ENCODE measurements at regions not wholly inside any gene's neighbourhood (a gene's known extent, or its start where the extent isn't known, plus 50 kb on each side); places are given as distances from the start of the nearest gene placed in this dataset.

DNA sequence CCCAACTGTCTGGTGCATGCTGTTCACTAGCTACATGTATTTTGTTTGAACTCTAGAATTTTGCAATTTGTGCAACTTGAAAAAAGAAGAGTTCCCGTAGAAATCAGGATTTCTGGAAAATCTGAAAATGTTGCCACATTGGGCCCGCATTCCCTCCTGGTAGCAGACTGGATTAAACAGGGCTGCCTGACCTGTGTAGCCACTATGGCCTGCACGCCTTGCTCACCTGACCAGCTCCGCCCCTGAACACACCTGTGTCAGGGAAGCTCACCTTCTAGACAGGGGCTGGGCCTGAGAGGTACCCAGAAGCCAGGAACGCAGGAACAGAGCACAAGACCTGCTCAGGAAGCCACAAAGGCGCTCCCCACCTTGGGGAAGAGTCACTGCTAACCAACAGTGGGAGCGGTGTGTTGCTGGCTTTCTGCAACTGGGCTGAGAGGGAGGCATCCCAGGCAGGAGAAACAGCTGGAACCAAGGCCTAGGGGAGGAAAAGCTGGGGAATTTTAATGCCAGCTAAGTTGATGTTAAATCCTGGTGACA lies 106.5 kb downstream of the UQCRFS1 start:
- Histone ChIP-seq H3K4me3 (ENCODE audit: low read depth, low read length) (no peak overlapping the region), H3K27me3 (ENCODE audit: control insufficient read depth, insufficient read depth, low read length) (no peaks in the 10 kb centered on the region), H3K36me3 (ENCODE audit: control insufficient read depth, insufficient read depth, low read length) (no peaks in the 10 kb centered on the region)
- TF ChIP-seq, protein P1, sequence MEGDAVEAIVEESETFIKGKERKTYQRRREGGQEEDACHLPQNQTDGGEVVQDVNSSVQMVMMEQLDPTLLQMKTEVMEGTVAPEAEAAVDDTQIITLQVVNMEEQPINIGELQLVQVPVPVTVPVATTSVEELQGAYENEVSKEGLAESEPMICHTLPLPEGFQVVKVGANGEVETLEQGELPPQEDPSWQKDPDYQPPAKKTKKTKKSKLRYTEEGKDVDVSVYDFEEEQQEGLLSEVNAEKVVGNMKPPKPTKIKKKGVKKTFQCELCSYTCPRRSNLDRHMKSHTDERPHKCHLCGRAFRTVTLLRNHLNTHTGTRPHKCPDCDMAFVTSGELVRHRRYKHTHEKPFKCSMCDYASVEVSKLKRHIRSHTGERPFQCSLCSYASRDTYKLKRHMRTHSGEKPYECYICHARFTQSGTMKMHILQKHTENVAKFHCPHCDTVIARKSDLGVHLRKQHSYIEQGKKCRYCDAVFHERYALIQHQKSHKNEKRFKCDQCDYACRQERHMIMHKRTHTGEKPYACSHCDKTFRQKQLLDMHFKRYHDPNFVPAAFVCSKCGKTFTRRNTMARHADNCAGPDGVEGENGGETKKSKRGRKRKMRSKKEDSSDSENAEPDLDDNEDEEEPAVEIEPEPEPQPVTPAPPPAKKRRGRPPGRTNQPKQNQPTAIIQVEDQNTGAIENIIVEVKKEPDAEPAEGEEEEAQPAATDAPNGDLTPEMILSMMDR (IDR thresholded peaks at IDR 0.05; ENCODE audit: insufficient read depth, low read length, severe bottlenecking), result no peak
- DNase-seq (ENCODE audit: low read depth) (no peak), FAIRE-seq (no peak)

DNA sequence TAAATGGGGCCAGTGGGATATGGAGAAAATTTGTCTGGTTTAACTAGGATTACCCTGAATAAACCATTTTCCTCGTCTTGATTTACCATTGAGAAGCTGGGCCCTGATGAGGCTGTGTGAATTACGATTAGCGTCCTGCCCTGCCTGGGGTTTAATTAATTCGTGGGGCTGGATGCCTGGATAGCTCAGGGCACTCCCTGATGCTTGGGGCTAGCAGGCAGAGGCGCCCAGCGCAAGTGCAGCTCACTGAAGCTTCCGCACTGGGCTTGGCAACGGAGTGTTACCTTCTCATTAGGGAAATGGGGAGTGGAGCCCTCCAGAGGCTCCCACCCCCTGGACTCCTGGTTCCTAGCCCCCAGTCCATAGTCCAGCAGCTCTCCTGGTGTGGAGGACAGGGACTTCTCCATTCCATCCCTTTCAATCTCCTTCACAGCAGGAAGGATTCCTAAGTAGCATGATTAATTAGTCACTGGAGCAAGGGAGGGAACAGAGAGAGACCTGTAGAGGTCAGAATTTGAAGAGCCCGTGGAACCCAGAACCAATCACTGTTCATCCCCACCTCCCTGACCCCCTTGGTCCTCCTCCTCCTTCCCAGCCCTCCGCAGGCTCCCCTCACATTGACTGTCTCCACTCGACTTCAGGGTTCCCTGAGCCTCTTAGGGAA lies 107.2 kb downstream of the UQCRFS1 start:
- no peak for FAIRE-seq

DNA sequence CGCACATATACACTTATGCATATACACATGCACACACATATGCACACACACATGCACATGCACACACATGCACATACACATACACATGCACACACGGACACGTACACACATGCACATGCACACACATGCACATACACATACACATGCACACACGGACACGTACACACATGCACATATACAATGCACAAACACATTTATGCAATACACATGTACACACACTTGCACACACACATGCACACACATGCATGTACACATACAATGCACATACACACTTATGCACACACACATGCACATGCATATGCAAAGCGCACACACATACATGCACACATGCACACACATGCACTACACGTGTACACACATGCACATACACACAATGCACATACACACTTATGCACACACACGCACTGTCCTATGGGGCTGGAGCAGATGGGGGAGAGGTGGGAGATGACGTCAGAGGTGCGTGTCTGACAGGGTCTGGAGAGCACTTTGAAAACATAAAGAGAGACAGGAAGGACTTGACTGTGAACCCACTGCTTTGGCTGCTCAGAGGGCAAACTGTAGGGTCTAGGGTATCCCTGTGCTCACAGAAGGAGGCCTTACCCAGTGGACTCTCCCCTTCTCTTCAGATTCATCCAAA lies 108.2 kb downstream of the UQCRFS1 start:
- FAIRE-seq (peak; percentile 99), DNase-seq (ENCODE audit: low read depth) (no peak)
- Histone ChIP-seq H3K36me3 (ENCODE audit: control insufficient read depth, insufficient read depth, low read length) (no peaks in the 10 kb centered on the region), H3K4me3 (ENCODE audit: low read depth, low read length) (no peak overlapping the region), H3K27me3 (ENCODE audit: control insufficient read depth, insufficient read depth, low read length) (no peaks in the 10 kb centered on the region)
- TF ChIP-seq, protein P1 (IDR thresholded peaks at IDR 0.05; ENCODE audit: insufficient read depth, low read length, severe bottlenecking), result no peak

More for the DNA sequence above, 107.2 kb downstream of the UQCRFS1 start:
- H3K4me3 ChIP-seq (ENCODE audit: low read depth, low read length), result no peak overlapping the region
- H3K27me3 ChIP-seq (ENCODE audit: control insufficient read depth, insufficient read depth, low read length), result no peaks in the 10 kb centered on the region
- no peak for DNase-seq (ENCODE audit: low read depth)
- H3K36me3 ChIP-seq (ENCODE audit: control insufficient read depth, insufficient read depth, low read length), result no peaks in the 10 kb centered on the region
- TF ChIP-seq, protein P1 (IDR thresholded peaks at IDR 0.05; ENCODE audit: insufficient read depth, low read length, severe bottlenecking), result no peak

DNA sequence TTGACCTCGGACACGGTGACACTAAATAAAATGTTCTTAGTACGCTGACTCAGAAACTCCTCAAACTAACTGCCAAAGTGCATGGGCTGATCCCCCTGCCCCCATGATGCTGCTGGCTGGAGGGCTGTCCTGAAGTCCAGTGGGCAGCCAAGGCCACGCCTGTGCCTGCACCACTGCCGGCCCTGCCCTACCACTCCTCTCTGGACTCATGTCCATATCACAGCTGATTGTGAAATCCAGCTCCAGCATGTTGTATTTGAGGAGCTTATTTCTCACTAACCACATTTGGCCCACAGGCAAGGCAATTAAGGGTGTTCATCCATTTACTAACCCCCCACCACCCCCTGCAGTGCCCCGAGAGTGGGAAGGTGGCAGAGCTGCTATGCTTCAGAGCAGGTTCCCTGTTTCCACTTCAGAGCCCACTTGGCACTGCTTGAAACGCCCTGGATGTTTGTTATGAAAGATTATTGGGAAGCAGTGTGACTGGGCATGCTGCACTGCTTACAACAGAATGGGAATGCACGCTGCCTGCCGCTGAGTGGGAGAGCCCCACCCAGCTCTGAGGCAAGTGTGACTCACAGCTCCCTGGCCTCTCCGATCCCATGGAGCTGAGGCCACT lies 114.0 kb downstream of the UQCRFS1 start:
- H3K4me3 ChIP-seq (ENCODE audit: low read depth, low read length), result no peak overlapping the region
- no peaks in the 10 kb centered on the region for H3K27me3 ChIP-seq (ENCODE audit: control insufficient read depth, insufficient read depth, low read length)
- TF ChIP-seq, protein P1 (IDR thresholded peaks at IDR 0.05; ENCODE audit: insufficient read depth, low read length, severe bottlenecking), result no peak
- H3K36me3 ChIP-seq (ENCODE audit: control insufficient read depth, insufficient read depth, low read length), result no peaks in the 10 kb centered on the region
- FAIRE-seq, result no peak
- DNase-seq (ENCODE audit: low read depth), result peak; percentile 41

DNA sequence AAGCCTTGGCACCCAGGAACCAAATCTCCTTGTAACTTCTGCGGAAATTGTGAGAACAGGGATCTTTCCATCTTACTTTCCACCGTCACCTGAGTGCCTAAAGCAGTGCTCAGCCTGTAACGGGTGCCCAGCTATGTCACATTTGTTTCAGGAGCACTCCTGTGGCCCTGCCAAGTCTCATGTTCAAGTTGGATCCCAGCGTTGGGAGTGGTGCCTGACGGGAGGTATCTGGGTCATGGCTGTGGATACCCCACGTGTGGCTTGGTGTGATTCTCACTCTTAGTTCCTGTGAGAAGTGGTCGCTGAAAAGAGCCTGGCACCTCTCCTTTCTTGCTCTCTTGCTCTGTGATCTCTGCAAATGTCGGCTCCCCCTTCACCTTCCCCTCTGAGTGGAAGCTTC lies 114.9 kb downstream of the UQCRFS1 start:
- Histone ChIP-seq H3K4me3 (ENCODE audit: low read depth, low read length) (no peak overlapping the region), H3K36me3 (ENCODE audit: control insufficient read depth, insufficient read depth, low read length) (no peaks in the 10 kb centered on the region), H3K27me3 (ENCODE audit: control insufficient read depth, insufficient read depth, low read length) (no peaks in the 10 kb centered on the region)
- TF ChIP-seq, protein P1 (IDR thresholded peaks at IDR 0.05; ENCODE audit: insufficient read depth, low read length, severe bottlenecking), result no peak
- FAIRE-seq, result peak; percentile 50
- DNase-seq (ENCODE audit: low read depth), result no peak

Data from bronchial epithelial cell (primary cell).